GM12878 (cell line): ENCODE measurements at regions not wholly inside any gene's neighbourhood (a gene's known extent, or its start where the extent isn't known, plus 50 kb on each side); places are given as distances from the start of the nearest gene placed in this dataset.

Source experiments
- CTCF ChIP-seq, 3 experiments: IDR thresholded peaks in 2 of 3; conservative IDR thresholded peaks in 1 of 3; 2 replicates each; pipeline ENCODE4 v1.5.1; 2011; ENCODE audit warnings: low read depth in 3 of 3, low read length in 3 of 3, mild to moderate bottlenecking in 3 of 3, control low read depth in 2 of 3, moderate library complexity in 2 of 3, inconsistent platforms in 1 of 3, mixed read lengths in 1 of 3; ENCODE audit not compliant: control insufficient read depth in 2 of 3, insufficient read depth in 1 of 3; ENCODE audit errors: extremely low read depth in 1 of 3
- E2F4 ChIP-seq: IDR thresholded peaks from 2 replicates; pipeline ENCODE4 v1.6.1; 2012; ENCODE audit warnings: low read depth, low read length, improper control_type of control experiment
- SMARCA5 ChIP-seq: fragments of 450-650 bp; IDR thresholded peaks from 2 replicates; pipeline ENCODE4 v1.6.1; 2017; ENCODE audit warnings: mild to moderate bottlenecking

GRCh38 chr11:122319691-122320620, 203.9 kb upstream of the BLID start:
- no peak for TF ChIP-seq SMARCA5
- no peak for TF ChIP-seq E2F4
- TF ChIP-seq CTCF (IDR thresholded peaks at IDR 0.05 in 2 of 3, conservative IDR thresholded peaks at IDR 0.05 in 1 of 3; ENCODE audit: control insufficient read depth in 2 of 3, extremely low read depth in 1 of 3, insufficient read depth in 1 of 3, low read depth in 3 of 3, low read length in 3 of 3), result no peak
